B cell (primary cell): ENCODE measurements at regions not wholly inside any gene's neighbourhood (a gene's known extent, or its start where the extent isn't known, plus 50 kb on each side); places are given as distances from the start of the nearest gene placed in this dataset.

Experiments
- CTCF ChIP-seq: fragments of 200-600 bp; IDR thresholded peaks from one replicate; pipeline ENCODE4 v1.8.0; 2022; ENCODE audit warnings: antibody characterized with exemption, mild to moderate bottlenecking
- EZH2 ChIP-seq: IDR thresholded peaks from 2 replicates; pipeline ENCODE4 v1.6.1; 2012; ENCODE audit warnings: borderline replicate concordance, low read depth, mild to moderate bottlenecking, moderate library complexity, low read length; ENCODE audit not compliant: insufficient read depth, poor library complexity, severe bottlenecking

- TF ChIP-seq CTCF: no peak
- TF ChIP-seq EZH2: no peak
Measured at GRCh38 chr14:54252072-54252730, 144.6 kb upstream of the CDKN3 start.
